ENCODE measurements at regions not wholly inside any gene's neighbourhood (a gene's known extent, or its start where the extent isn't known, plus 50 kb on each side); places are given as distances from the start of the nearest gene placed in this dataset.

DNA sequence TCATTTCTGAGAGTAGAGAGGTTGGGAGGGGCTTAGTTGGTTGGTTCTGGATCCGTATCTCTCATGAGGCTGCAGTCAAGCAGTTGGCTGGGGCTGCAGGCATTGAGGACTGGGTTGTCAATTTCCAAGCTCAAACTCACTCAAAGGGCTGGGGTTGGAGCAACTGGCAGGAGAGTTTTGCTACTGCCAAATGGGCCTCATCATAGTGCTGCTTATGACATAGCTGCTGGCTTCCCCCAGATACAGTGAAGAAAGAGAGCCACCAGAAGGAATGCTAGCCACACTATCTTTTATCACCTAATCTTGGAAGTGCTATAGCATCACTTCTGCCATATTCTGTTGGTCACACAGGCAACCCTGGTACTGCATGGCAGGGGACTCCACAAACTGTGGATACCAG lies 363.5 kb upstream of the USP24 start:
- Histone ChIP-seq H3K9ac (ENCODE audit: low read depth, low read length) (peak overlapping the region; percentile 51), H3K36me3 (ENCODE audit: insufficient read depth, low read length) (no peaks in the 10 kb centered on the region), H3K27me3 (ENCODE audit: control insufficient read depth, insufficient read depth, low read length) (no peaks in the 10 kb centered on the region), H3K4me2 (ENCODE audit: low read length) (no peak overlapping the region), H3K4me1 (ENCODE audit: control insufficient read depth, insufficient read depth, low read length) (peaks cover 54% of the 10 kb centered on the region), H3K9me3 (replicated peaks; ENCODE audit: low read length) (no peaks in the 10 kb centered on the region), H3K4me3 (ENCODE audit: low read length) (no peak overlapping the region)

DNA sequence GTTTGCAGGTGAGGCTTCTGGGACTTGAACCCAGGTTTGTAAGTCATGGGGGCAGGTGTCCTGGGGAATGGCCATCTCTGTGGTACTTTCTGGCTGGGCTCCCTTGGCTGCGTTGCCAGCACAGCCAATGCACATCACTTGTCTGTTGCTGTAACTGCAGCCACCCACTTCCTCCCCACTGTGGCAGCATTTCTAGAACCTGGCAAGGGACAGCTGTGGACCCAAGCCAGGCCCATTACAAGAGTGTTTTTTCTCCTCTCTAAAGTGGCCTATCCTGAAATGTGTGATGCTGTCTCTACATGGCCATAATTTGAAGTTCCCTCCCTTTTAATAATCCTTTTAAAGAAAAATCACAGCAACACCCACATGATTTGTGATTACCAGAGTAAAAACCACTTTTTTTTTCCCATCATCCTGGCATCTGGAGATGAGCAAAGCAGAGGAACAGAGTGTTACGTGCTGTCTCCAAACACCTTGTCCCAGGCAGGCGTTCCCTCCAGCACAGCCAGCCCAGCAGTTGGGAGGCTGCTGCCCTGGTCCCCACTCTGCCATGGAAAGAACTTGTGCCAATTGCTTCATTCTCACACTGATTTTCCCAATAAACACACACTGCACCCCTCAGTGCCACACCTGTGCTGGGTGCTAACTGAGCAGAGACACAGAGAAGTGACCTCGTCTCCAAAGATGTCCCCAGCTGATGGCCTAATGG lies 360.6 kb upstream of the USP24 start:
- H3K4me1 ChIP-seq (ENCODE audit: control insufficient read depth, insufficient read depth, low read length) = peaks cover 50% of the 10 kb centered on the region
- H3K4me2 ChIP-seq (ENCODE audit: low read length) = no peak overlapping the region
- H3K4me3 ChIP-seq (ENCODE audit: low read length) = no peak overlapping the region
- no peaks in the 10 kb centered on the region for H3K9me3 ChIP-seq (replicated peaks; ENCODE audit: low read length)
- no peaks in the 10 kb centered on the region for H3K27me3 ChIP-seq (ENCODE audit: control insufficient read depth, insufficient read depth, low read length)
- H3K9ac ChIP-seq (ENCODE audit: low read depth, low read length) = no peak overlapping the region
- H3K36me3 ChIP-seq (ENCODE audit: insufficient read depth, low read length) = no peaks in the 10 kb centered on the region

DNA sequence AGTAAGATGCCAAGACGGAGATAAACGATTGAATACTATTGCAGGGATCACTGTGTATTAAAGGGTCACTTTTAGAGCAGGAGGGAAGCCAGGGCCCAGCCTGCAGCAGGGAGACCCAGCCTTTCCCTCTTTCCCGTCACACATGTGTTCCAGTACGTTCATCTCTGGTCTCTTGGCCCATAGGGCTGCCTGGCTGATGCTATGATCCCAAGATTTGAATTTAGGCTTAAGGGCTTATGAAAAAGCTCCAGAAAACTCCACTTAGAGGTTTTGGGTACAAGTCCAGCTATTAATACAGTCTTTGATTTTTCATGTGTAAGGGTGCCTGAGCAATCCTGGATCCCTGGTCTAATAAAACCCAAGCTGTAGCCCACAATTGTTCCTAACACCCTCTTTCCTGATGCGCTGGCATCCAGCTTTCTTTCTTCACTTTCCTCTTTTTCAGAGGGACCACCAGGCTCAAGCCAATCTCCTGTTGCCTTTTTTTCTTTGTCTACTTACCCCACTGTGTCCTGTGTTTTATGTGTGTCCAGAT lies 359.6 kb upstream of the USP24 start:
- no peak overlapping the region for H3K4me2 ChIP-seq (ENCODE audit: low read length)

GRCh38 chr1:55572878-55573734 lies 357.9 kb upstream of the USP24 start:
- H3K9ac ChIP-seq (ENCODE audit: low read depth, low read length) = peak overlapping the region; percentile 32
- H3K36me3 ChIP-seq (ENCODE audit: insufficient read depth, low read length) = no peaks in the 10 kb centered on the region
- no peak overlapping the region for H3K4me2 ChIP-seq (ENCODE audit: low read length)
- H3K4me1 ChIP-seq (ENCODE audit: control insufficient read depth, insufficient read depth, low read length) = peaks cover 33% of the 10 kb centered on the region
- no peaks in the 10 kb centered on the region for H3K27me3 ChIP-seq (ENCODE audit: control insufficient read depth, insufficient read depth, low read length)
- H3K9me3 ChIP-seq (replicated peaks; ENCODE audit: low read length) = no peaks in the 10 kb centered on the region
- H3K4me3 ChIP-seq (ENCODE audit: low read length) = no peak overlapping the region

More for the DNA sequence above, 359.6 kb upstream of the USP24 start:
- peaks cover 40% of the 10 kb centered on the region for H3K4me1 ChIP-seq (ENCODE audit: control insufficient read depth, insufficient read depth, low read length)
- no peak overlapping the region for H3K4me3 ChIP-seq (ENCODE audit: low read length)
- no peak overlapping the region for H3K9ac ChIP-seq (ENCODE audit: low read depth, low read length)
- H3K9me3 ChIP-seq (replicated peaks; ENCODE audit: low read length) = no peaks in the 10 kb centered on the region
- H3K36me3 ChIP-seq (ENCODE audit: insufficient read depth, low read length) = no peaks in the 10 kb centered on the region
- no peaks in the 10 kb centered on the region for H3K27me3 ChIP-seq (ENCODE audit: control insufficient read depth, insufficient read depth, low read length)

DNA sequence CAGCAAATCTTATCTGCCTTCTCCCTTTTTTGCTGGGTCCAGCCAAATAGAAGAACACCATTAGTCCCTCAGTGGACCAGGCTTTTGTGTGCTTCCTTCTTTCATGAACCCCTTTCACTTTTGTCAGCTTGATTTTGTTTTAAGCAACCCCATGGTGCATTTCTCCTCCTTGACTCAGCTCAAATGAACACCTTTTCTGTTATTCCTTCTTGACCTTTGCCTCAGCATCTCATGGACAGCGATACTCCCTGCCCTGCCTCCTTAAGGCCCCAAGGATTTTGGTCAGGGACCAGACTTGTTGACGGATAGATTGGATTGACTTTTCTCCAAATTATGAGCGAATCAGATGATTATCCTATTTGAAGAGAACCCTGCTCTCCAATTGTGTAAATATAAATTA lies 356.6 kb upstream of the USP24 start:
- H3K9ac ChIP-seq (ENCODE audit: low read depth, low read length) = no peak overlapping the region
- no peaks in the 10 kb centered on the region for H3K36me3 ChIP-seq (ENCODE audit: insufficient read depth, low read length)
- H3K4me1 ChIP-seq (ENCODE audit: control insufficient read depth, insufficient read depth, low read length) = peaks cover 33% of the 10 kb centered on the region
- no peak overlapping the region for H3K4me2 ChIP-seq (ENCODE audit: low read length)
- no peaks in the 10 kb centered on the region for H3K9me3 ChIP-seq (replicated peaks; ENCODE audit: low read length)
- H3K4me3 ChIP-seq (ENCODE audit: low read length) = no peak overlapping the region
- no peaks in the 10 kb centered on the region for H3K27me3 ChIP-seq (ENCODE audit: control insufficient read depth, insufficient read depth, low read length)

- Histone ChIP-seq H3K36me3 (ENCODE audit: insufficient read depth, low read length) (no peaks in the 10 kb centered on the region), H3K9me3 (replicated peaks; ENCODE audit: low read length) (no peaks in the 10 kb centered on the region), H3K9ac (ENCODE audit: low read depth, low read length) (no peak overlapping the region), H3K4me2 (ENCODE audit: low read length) (no peak overlapping the region), H3K4me1 (ENCODE audit: control insufficient read depth, insufficient read depth, low read length) (peaks cover 27% of the 10 kb centered on the region), H3K4me3 (ENCODE audit: low read length) (no peak overlapping the region), H3K27me3 (ENCODE audit: control insufficient read depth, insufficient read depth, low read length) (no peaks in the 10 kb centered on the region)
Observed at GRCh38 chr1:55569417-55569816, 354.3 kb upstream of the USP24 start.

GRCh38 chr1:55568732-55569131 lies 353.6 kb upstream of the USP24 start:
- Histone ChIP-seq H3K4me1 (ENCODE audit: control insufficient read depth, insufficient read depth, low read length) (peaks cover 27% of the 10 kb centered on the region), H3K9me3 (replicated peaks; ENCODE audit: low read length) (no peaks in the 10 kb centered on the region), H3K27me3 (ENCODE audit: control insufficient read depth, insufficient read depth, low read length) (no peaks in the 10 kb centered on the region), H3K9ac (ENCODE audit: low read depth, low read length) (no peak overlapping the region), H3K4me2 (ENCODE audit: low read length) (no peak overlapping the region), H3K4me3 (ENCODE audit: low read length) (no peak overlapping the region), H3K36me3 (ENCODE audit: insufficient read depth, low read length) (no peaks in the 10 kb centered on the region)

GRCh38 chr1:55560266-55560665 lies 345.1 kb upstream of the USP24 start:
- H3K4me2 ChIP-seq (ENCODE audit: low read length) = no peak overlapping the region
- no peaks in the 10 kb centered on the region for H3K36me3 ChIP-seq (ENCODE audit: insufficient read depth, low read length)
- H3K4me1 ChIP-seq (ENCODE audit: control insufficient read depth, insufficient read depth, low read length) = peaks cover 9% of the 10 kb centered on the region
- no peaks in the 10 kb centered on the region for H3K27me3 ChIP-seq (ENCODE audit: control insufficient read depth, insufficient read depth, low read length)
- H3K9me3 ChIP-seq (replicated peaks; ENCODE audit: low read length) = no peaks in the 10 kb centered on the region
- no peak overlapping the region for H3K9ac ChIP-seq (ENCODE audit: low read depth, low read length)
- H3K4me3 ChIP-seq (ENCODE audit: low read length) = no peak overlapping the region

- H3K27me3 ChIP-seq (ENCODE audit: control insufficient read depth, insufficient read depth, low read length) = no peaks in the 10 kb centered on the region
- no peaks in the 10 kb centered on the region for H3K36me3 ChIP-seq (ENCODE audit: insufficient read depth, low read length)
- H3K9ac ChIP-seq (ENCODE audit: low read depth, low read length) = no peak overlapping the region
- H3K9me3 ChIP-seq (replicated peaks; ENCODE audit: low read length) = no peaks in the 10 kb centered on the region
- no peak overlapping the region for H3K4me2 ChIP-seq (ENCODE audit: low read length)
- H3K4me1 ChIP-seq (ENCODE audit: control insufficient read depth, insufficient read depth, low read length) = peaks cover 9% of the 10 kb centered on the region
- no peak overlapping the region for H3K4me3 ChIP-seq (ENCODE audit: low read length)
Observed at GRCh38 chr1:55559842-55560241, 344.7 kb upstream of the USP24 start.

DNA sequence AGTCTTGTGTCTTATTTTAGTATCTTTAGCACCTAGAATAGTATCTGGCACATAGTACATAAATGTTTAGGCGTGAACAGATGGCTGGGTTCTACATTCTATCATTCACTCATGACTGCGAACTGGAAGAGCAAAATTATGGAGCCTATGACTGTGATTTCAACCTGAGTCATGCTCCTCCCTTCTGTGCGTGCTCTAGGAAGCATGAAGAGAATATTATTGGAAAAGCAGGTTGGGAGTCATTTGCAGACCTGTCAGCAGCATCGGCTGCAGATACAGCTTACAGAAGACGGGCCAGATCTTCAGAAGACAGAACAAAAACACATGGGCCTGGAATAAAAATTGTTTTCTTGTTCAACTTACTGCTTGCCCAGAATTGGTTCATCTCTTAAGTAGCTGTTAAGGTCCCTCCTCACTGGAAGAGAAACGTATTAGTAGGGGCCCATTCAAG lies 344.0 kb upstream of the USP24 start:
- H3K4me1 ChIP-seq (ENCODE audit: control insufficient read depth, insufficient read depth, low read length) = peaks cover 9% of the 10 kb centered on the region
- H3K4me2 ChIP-seq (ENCODE audit: low read length) = no peak overlapping the region
- no peaks in the 10 kb centered on the region for H3K36me3 ChIP-seq (ENCODE audit: insufficient read depth, low read length)
- no peaks in the 10 kb centered on the region for H3K9me3 ChIP-seq (replicated peaks; ENCODE audit: low read length)
- H3K27me3 ChIP-seq (ENCODE audit: control insufficient read depth, insufficient read depth, low read length) = no peaks in the 10 kb centered on the region
- no peak overlapping the region for H3K4me3 ChIP-seq (ENCODE audit: low read length)
- H3K9ac ChIP-seq (ENCODE audit: low read depth, low read length) = no peak overlapping the region

DNA sequence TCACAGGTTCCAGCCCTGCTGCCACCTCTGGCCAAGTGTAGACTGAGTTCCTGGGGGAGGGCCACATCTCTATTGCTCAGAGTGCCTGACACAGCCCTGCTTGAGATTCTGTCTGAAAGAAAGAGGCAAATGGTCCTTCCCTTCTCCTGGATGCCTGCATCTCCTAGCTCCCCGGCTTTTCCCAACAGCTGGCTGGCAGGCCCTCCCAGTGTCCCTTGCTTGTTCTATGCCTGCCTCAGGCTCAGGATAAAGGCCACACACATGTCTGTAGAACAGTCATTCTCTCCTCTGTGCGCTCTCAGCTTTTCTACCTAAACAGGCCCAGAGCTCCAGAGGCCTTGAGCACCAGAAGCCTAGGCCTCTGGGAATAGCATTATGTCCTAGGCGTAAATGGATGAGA lies 343.4 kb upstream of the USP24 start:
- no peak overlapping the region for H3K4me2 ChIP-seq (ENCODE audit: low read length)
- H3K36me3 ChIP-seq (ENCODE audit: insufficient read depth, low read length) = no peaks in the 10 kb centered on the region
- H3K9me3 ChIP-seq (replicated peaks; ENCODE audit: low read length) = no peaks in the 10 kb centered on the region
- H3K4me3 ChIP-seq (ENCODE audit: low read length) = no peak overlapping the region
- no peaks in the 10 kb centered on the region for H3K27me3 ChIP-seq (ENCODE audit: control insufficient read depth, insufficient read depth, low read length)
- no peak overlapping the region for H3K9ac ChIP-seq (ENCODE audit: low read depth, low read length)
- peaks cover 9% of the 10 kb centered on the region for H3K4me1 ChIP-seq (ENCODE audit: control insufficient read depth, insufficient read depth, low read length)
